C4-2B (cell line): ENCODE measurements at regions not wholly inside any gene's neighbourhood (a gene's known extent, or its start where the extent isn't known, plus 50 kb on each side); places are given as distances from the start of the nearest gene placed in this dataset.
"Not testable (repeated sequence)": the region's sequence is repeated elsewhere in the genome, so short reads cannot be mapped to it uniquely, and the experiment has no call there.

Experiments used
- CTCF ChIP-seq: fragments of 450-650 bp; conservative IDR thresholded peaks from 2 replicates; pipeline ENCODE4 v1.5.1; 2017; ENCODE audit warnings: mild to moderate bottlenecking
- ZFX ChIP-seq: fragments of 450-650 bp; IDR thresholded peaks from 2 replicates; pipeline ENCODE4 v1.6.1; 2017

- TF ChIP-seq CTCF, ZFX: not testable (repeated sequence)
Measured at GRCh38 chr2:90032269-90032668, 1340.8 kb downstream of the RPIA start.
